ENCODE measurements at regions not wholly inside any gene's neighbourhood (a gene's known extent, or its start where the extent isn't known, plus 50 kb on each side); places are given as distances from the start of the nearest gene placed in this dataset.

GRCh38 chr5:143536364-143536763, 132.9 kb upstream of the NR3C1 start:
- peaks cover 0 to 11% of the 10 kb centered on the region in 2 donors for H3K9me3 ChIP-seq
- H3K27me3 ChIP-seq = no peaks in the 10 kb centered on the region
- no peak for TF ChIP-seq CTCF (IDR thresholded peaks at IDR 0.05)
- H3K27ac ChIP-seq = peak overlapping the region in 1 of 2 donors; percentile 22
- no peaks in the 10 kb centered on the region for H3K36me3 ChIP-seq
- DNase-seq (ENCODE audit: low spot score in 2 of 2) = peak; percentile 9 to 76
- H3K4me1 ChIP-seq = no peaks in the 10 kb centered on the region
- H3K4me3 ChIP-seq = no peak overlapping the region
- intact Hi-C loops (cut with DNase I) = no loop called here

DNA sequence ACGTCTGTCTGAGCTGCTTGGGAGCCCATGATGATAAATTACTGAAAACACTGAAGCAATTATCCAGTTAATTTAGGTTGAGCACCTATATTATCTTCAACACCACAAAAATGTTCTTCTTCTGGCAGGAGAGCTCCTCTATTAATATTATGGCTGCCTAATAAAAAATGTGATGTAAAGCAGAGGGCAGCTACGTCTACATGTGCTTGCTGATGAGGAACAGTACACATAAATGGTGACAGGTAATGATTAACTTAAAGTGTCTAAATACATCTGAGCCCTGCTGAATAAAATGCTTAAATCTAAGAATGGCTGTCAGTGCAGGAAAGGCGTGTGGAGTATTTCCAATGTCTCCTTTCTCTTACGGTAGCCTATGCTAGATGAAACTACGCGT, 131.3 kb upstream of the NR3C1 start:
- no peak overlapping the region for H3K4me3 ChIP-seq
- DNase-seq (ENCODE audit: low spot score in 2 of 2) = no peak
- no peak overlapping the region for H3K27ac ChIP-seq
- no peaks in the 10 kb centered on the region for H3K27me3 ChIP-seq
- H3K36me3 ChIP-seq = no peaks in the 10 kb centered on the region
- H3K4me1 ChIP-seq = no peaks in the 10 kb centered on the region
- intact Hi-C loops (cut with DNase I) = no loop called here
- H3K9me3 ChIP-seq = peaks cover 0 to 11% of the 10 kb centered on the region in 2 donors
- no peak for TF ChIP-seq CTCF (IDR thresholded peaks at IDR 0.05)

DNA sequence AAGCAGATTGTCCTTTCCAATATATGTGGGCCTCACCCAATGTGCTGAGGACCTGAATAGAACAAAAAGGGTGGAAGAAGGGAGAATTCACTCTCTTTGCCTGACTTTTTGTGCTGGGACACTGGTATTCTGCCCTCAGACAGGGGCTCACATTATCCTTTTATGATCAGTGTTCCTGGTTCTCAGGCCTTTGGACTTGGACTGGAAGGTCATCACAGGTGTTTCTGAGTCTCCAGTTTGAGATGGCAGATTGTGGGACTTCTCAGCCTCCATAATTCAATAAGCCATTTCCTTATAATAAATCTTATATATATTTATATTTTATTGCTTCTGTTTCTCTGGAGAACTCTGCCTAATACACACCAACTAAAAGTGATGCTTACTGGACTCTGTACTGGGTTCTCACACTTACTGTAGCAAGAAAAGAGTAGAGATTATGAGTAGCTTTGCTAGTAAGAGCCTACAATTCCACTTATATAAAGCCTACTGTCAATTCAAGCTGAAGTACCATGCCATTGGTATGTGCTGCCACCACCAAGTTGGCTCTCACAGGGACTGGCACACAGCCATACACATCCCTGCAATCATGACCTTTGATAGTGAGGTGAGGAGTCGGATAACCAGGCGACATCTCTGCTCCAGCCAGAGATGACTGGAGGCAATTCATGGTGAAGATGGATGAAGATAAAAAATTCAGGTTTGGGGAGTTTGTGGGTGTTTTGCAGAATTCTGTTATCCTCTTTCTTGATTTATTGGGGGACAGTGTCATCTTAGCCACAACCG, 130.7 kb upstream of the NR3C1 start:
- Histone ChIP-seq H3K27me3 (no peaks in the 10 kb centered on the region), H3K4me1 (no peaks in the 10 kb centered on the region), H3K9me3 (peaks cover 0 to 5% of the 10 kb centered on the region in 2 donors), H3K4me3 (no peak overlapping the region), H3K36me3 (no peaks in the 10 kb centered on the region), H3K27ac (no peak overlapping the region)
- no peak for DNase-seq (ENCODE audit: low spot score in 2 of 2)
- intact Hi-C loops (cut with DNase I) = no loop called here
- no peak for TF ChIP-seq CTCF (IDR thresholded peaks at IDR 0.05)

- Histone ChIP-seq H3K9me3 (no peaks in the 10 kb centered on the region), H3K4me3 (no peak overlapping the region), H3K36me3 (no peaks in the 10 kb centered on the region), H3K4me1 (no peaks in the 10 kb centered on the region), H3K27me3 (no peaks in the 10 kb centered on the region), H3K27ac (no peak overlapping the region)
- no peak for DNase-seq (ENCODE audit: low spot score in 2 of 2)
- intact Hi-C loops (cut with DNase I) = no loop called here
- TF ChIP-seq CTCF (IDR thresholded peaks at IDR 0.05) = no peak
Observed at GRCh38 chr5:143533475-143533874, 130.0 kb upstream of the NR3C1 start.

- Histone ChIP-seq H3K4me1 (no peaks in the 10 kb centered on the region), H3K4me3 (no peak overlapping the region), H3K27me3 (no peaks in the 10 kb centered on the region), H3K27ac (no peak overlapping the region), H3K36me3 (no peaks in the 10 kb centered on the region), H3K9me3 (no peaks in the 10 kb centered on the region)
- no peak for DNase-seq (ENCODE audit: low spot score in 2 of 2)
- TF ChIP-seq CTCF (IDR thresholded peaks at IDR 0.05) = no peak
- intact Hi-C loops (cut with DNase I) = no loop called here
Observed at GRCh38 chr5:143527808-143528207, 124.3 kb upstream of the NR3C1 start.

All from ascending aorta (tissue), 2 donors.